H9 (cell line): ENCODE measurements at regions not wholly inside any gene's neighbourhood (a gene's known extent, or its start where the extent isn't known, plus 50 kb on each side); places are given as distances from the start of the nearest gene placed in this dataset.

Source experiments
- DNase-seq: peaks from one replicate; pipeline ENCODE4 v3.0.0-alpha.2; 2017
- H2AFZ ChIP-seq: one replicate; pipeline ENCODE4 v1.6.1; 2013; ENCODE audit warnings: mild to moderate bottlenecking, low read length, control low read depth, moderate library complexity
- H2AK5ac ChIP-seq: 2 replicates; pipeline ENCODE4 v1.6.1; 2013; ENCODE audit warnings: low read length, control low read depth, mixed read lengths; ENCODE audit not compliant: insufficient read length
- H2BK120ac ChIP-seq: one replicate; pipeline ENCODE4 v1.6.1; 2013; ENCODE audit warnings: low read depth, mild to moderate bottlenecking, low read length, control low read depth, inconsistent platforms; ENCODE audit not compliant: poor library complexity, severe bottlenecking
- H2BK12ac ChIP-seq: 2 replicates; pipeline ENCODE4 v1.6.1; 2013; ENCODE audit warnings: low read length, control low read depth, mixed read lengths, low read depth; ENCODE audit not compliant: insufficient read length
- H2BK15ac ChIP-seq: 2 replicates; pipeline ENCODE4 v1.6.1; 2013; ENCODE audit warnings: low read depth, low read length, control low read depth
- H2BK20ac ChIP-seq: one replicate; pipeline ENCODE4 v1.6.1; 2013; ENCODE audit warnings: low read depth, mild to moderate bottlenecking, low read length, control low read depth, inconsistent platforms; ENCODE audit not compliant: poor library complexity, severe bottlenecking
- H2BK5ac ChIP-seq: 2 replicates; pipeline ENCODE4 v1.6.1; 2013; ENCODE audit warnings: low read length, control low read depth, mixed read lengths; ENCODE audit not compliant: insufficient read length
- H3K14ac ChIP-seq: 2 replicates; pipeline ENCODE4 v1.6.1; 2013; ENCODE audit warnings: low read length, control low read depth; ENCODE audit not compliant: insufficient read depth
- H3K18ac ChIP-seq: 2 replicates; pipeline ENCODE4 v1.6.1; 2013; ENCODE audit warnings: low read depth, mild to moderate bottlenecking, mixed read lengths, low read length, control low read depth; ENCODE audit not compliant: insufficient read length
- H3K23ac ChIP-seq: 2 replicates; pipeline ENCODE4 v1.6.1; 2013; ENCODE audit warnings: low read length, control low read depth, mixed read lengths, low read depth; ENCODE audit not compliant: insufficient read length
- H3K23me2 ChIP-seq: 2 replicates; pipeline ENCODE4 v1.6.1; 2013; ENCODE audit warnings: low read depth, mild to moderate bottlenecking, mixed read lengths, low read length, control low read depth; ENCODE audit not compliant: insufficient read length, poor library complexity, severe bottlenecking
- H3K27ac ChIP-seq: 2 replicates; pipeline ENCODE4 v1.5.1; 2013; ENCODE audit warnings: low read length, control low read depth, mixed read lengths, low read depth; ENCODE audit not compliant: insufficient read length
- H3K27me3 ChIP-seq: 2 replicates; pipeline ENCODE4 v1.6.1; 2013; ENCODE audit warnings: low read length, control low read depth, inconsistent platforms; ENCODE audit not compliant: insufficient read depth
- H3K4ac ChIP-seq: 2 replicates; pipeline ENCODE4 v1.6.1; 2013; ENCODE audit warnings: low read depth, mild to moderate bottlenecking, control low read depth, inconsistent platforms, low read length, moderate library complexity
- H3K4me1 ChIP-seq: 2 replicates; pipeline ENCODE4 v1.6.1; 2013; ENCODE audit warnings: low read length, control low read depth, inconsistent platforms; ENCODE audit not compliant: insufficient read depth
- H3K4me2 ChIP-seq: 2 replicates; pipeline ENCODE4 v1.6.1; 2013; ENCODE audit warnings: low read length, control low read depth, mixed read lengths; ENCODE audit not compliant: insufficient read length, insufficient read depth
- H3K56ac ChIP-seq: 2 replicates; pipeline ENCODE4 v1.6.1; 2013; ENCODE audit warnings: low read depth, mild to moderate bottlenecking, mixed read lengths, low read length, control low read depth; ENCODE audit not compliant: insufficient read length
- H3K79me1 ChIP-seq: 2 replicates; pipeline ENCODE4 v1.6.1; 2013; ENCODE audit warnings: low read depth, mild to moderate bottlenecking, moderate library complexity, low read length, control low read depth, inconsistent platforms; ENCODE audit not compliant: insufficient read depth, poor library complexity, severe bottlenecking
- H3K79me2 ChIP-seq: 2 replicates; pipeline ENCODE4 v1.6.1; 2013; ENCODE audit warnings: low read length, control low read depth, inconsistent platforms; ENCODE audit not compliant: insufficient read depth
- H3K9ac ChIP-seq: 2 replicates; pipeline ENCODE4 v1.6.1; 2013; ENCODE audit warnings: low read length, control low read depth, mixed read lengths; ENCODE audit not compliant: insufficient read length; ENCODE audit errors: extremely low read depth
- H3K9me3 ChIP-seq: one replicate; pipeline ENCODE4 v1.6.1; 2013; ENCODE audit warnings: low read depth, low read length, inconsistent platforms; ENCODE audit not compliant: control insufficient read depth
- H3T11ph ChIP-seq: one replicate; pipeline ENCODE4 v1.6.1; 2013; ENCODE audit warnings: mild to moderate bottlenecking, low read length, control low read depth, inconsistent platforms
- H4K20me1 ChIP-seq: one replicate; pipeline ENCODE4 v1.6.1; 2013; ENCODE audit not compliant: control insufficient read depth, insufficient read length, insufficient read depth
- H4K5ac ChIP-seq: 2 replicates; pipeline ENCODE4 v1.6.1; 2013; ENCODE audit warnings: low read depth, mild to moderate bottlenecking, mixed read lengths, low read length, control low read depth; ENCODE audit not compliant: insufficient read length
- H4K8ac ChIP-seq: replicated peaks from 2 replicates; pipeline ENCODE4 v1.6.1; 2013; ENCODE audit warnings: low read length, control low read depth, mixed read lengths, low read depth; ENCODE audit not compliant: insufficient read length
- H4K91ac ChIP-seq: 2 replicates; pipeline ENCODE4 v1.6.1; 2013; ENCODE audit warnings: low read depth, mild to moderate bottlenecking, moderate library complexity, mixed read lengths, low read length, control low read depth; ENCODE audit not compliant: insufficient read length
- H3K27ac Mint-ChIP-seq, 3 experiments: 2 replicates in 2 of 3; 3 replicates in 1 of 3; pipeline ENCODE4 v1.8.0; 2020 to 2021; ENCODE audit warnings: mixed read lengths in 3 of 3, mild to moderate bottlenecking in 1 of 3, moderate library complexity in 1 of 3
- H3K27me3 Mint-ChIP-seq: 2 replicates; pipeline ENCODE4 v1.8.0; 2021; ENCODE audit warnings: low read depth, mild to moderate bottlenecking, moderate library complexity, mixed read lengths
- H3K36me3 Mint-ChIP-seq, 3 experiments: 2 replicates in 2 of 3; 3 replicates in 1 of 3; pipeline ENCODE4 v1.8.0; 2020 to 2021; ENCODE audit warnings: low read depth in 3 of 3, mixed read lengths in 3 of 3; ENCODE audit not compliant: insufficient read depth in 1 of 3
- H3K4me1 Mint-ChIP-seq, 2 experiments: 2 replicates each; pipeline ENCODE4 v1.8.0; 2020; ENCODE audit warnings: mixed read lengths in 2 of 2
- H3K4me3 Mint-ChIP-seq, 2 experiments: 2 replicates in 1 of 2; 3 replicates in 1 of 2; pipeline ENCODE4 v1.8.0; 2020 to 2021; ENCODE audit warnings: mild to moderate bottlenecking in 2 of 2, mixed read lengths in 2 of 2, moderate library complexity in 1 of 2
- H3K9me3 Mint-ChIP-seq, 2 experiments: 2 replicates in 1 of 2; 3 replicates in 1 of 2; pipeline ENCODE4 v1.8.0; 2020; ENCODE audit warnings: mild to moderate bottlenecking in 2 of 2, mixed read lengths in 2 of 2, moderate library complexity in 1 of 2
- WGBS: extraction: QIAGEN DNeasy Blood & Tissue Kit; methylation state at CpG from one replicate; pipeline ENCODE4 v1.1.7; 2013; ENCODE audit warnings: missing lambda C conversion rate, low lambda C conversion rate, mixed read lengths; ENCODE audit not compliant: insufficient read length; ENCODE audit errors: extremely low coverage; 5-methylcytosine and 5-hydroxymethylcytosine counted together
- TF ChIP-seq, protein P1 (sequence below): fragments of 200-600 bp; sonication (generic); conservative IDR thresholded peaks from 3 replicates; pipeline ENCODE4 v1.8.0; 2021; ENCODE audit warnings: antibody characterized with exemption, mild to moderate bottlenecking

DNA sequence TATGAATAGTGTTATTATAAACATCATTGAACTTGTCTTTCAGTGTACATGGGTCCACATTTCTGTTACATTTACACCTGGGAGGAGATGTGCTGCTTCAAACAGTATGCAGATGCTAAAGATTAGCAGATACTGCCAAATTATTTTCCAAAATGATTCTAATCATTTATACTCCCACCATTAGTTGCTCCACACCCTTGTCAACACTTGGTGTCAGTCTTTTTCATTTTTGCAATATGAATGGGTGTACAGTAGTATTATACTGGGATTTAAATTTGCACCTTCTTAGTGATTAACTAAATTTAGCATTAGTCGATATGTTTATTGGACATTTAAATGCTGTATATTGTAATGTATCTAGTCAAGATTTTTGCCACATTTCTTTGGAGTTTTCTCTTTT, 131.6 kb upstream of the GRID2 start:
- no peak overlapping the region for H2AFZ ChIP-seq
- no peak overlapping the region for H4K5ac ChIP-seq
- no peak overlapping the region for H3K4me3 Mint-ChIP-seq
- H4K20me1 ChIP-seq, result no peaks in the 10 kb centered on the region
- no peaks in the 10 kb centered on the region for H3K27me3 ChIP-seq
- H3K4me2 ChIP-seq, result no peak overlapping the region
- H3K27me3 Mint-ChIP-seq, result no peaks in the 10 kb centered on the region; the same call in 1 of the 2 replicates
- H4K91ac ChIP-seq, result no peak overlapping the region
- peaks cover 2 to 11% (median 2%) of the 10 kb centered on the region in 3 experiments; a peak in 6 of 7 replicates for H3K36me3 Mint-ChIP-seq
- H3K18ac ChIP-seq, result no peak overlapping the region
- H3K9me3 ChIP-seq, result no peaks in the 10 kb centered on the region
- H3K4me1 ChIP-seq, result no peaks in the 10 kb centered on the region
- H2BK20ac ChIP-seq, result no peak overlapping the region
- DNase-seq, result no peak
- no peaks in the 10 kb centered on the region for H3K23me2 ChIP-seq
- H3K14ac ChIP-seq, result no peak overlapping the region
- H3K79me2 ChIP-seq, result no peaks in the 10 kb centered on the region
- H2BK5ac ChIP-seq, result no peak overlapping the region
- H2BK120ac ChIP-seq, result no peak overlapping the region
- H2BK15ac ChIP-seq, result no peak overlapping the region
- H3T11ph ChIP-seq, result no peak overlapping the region
- no peak overlapping the region for H3K27ac ChIP-seq
- H4K8ac ChIP-seq, result no peak overlapping the region
- no CpG with 5 or more reads among the region's 1 CpG for WGBS
- peaks cover 13 to 14% of the 10 kb centered on the region in 2 experiments; a peak in 4 of 5 replicates for H3K9me3 Mint-ChIP-seq
- TF ChIP-seq, protein P1, sequence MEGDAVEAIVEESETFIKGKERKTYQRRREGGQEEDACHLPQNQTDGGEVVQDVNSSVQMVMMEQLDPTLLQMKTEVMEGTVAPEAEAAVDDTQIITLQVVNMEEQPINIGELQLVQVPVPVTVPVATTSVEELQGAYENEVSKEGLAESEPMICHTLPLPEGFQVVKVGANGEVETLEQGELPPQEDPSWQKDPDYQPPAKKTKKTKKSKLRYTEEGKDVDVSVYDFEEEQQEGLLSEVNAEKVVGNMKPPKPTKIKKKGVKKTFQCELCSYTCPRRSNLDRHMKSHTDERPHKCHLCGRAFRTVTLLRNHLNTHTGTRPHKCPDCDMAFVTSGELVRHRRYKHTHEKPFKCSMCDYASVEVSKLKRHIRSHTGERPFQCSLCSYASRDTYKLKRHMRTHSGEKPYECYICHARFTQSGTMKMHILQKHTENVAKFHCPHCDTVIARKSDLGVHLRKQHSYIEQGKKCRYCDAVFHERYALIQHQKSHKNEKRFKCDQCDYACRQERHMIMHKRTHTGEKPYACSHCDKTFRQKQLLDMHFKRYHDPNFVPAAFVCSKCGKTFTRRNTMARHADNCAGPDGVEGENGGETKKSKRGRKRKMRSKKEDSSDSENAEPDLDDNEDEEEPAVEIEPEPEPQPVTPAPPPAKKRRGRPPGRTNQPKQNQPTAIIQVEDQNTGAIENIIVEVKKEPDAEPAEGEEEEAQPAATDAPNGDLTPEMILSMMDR, result no peak
- H3K27ac Mint-ChIP-seq, result no peak overlapping the region
- peaks cover 5 to 8% of the 10 kb centered on the region in 2 experiments; a peak in 1 of 4 replicates for H3K4me1 Mint-ChIP-seq
- H3K56ac ChIP-seq, result no peak overlapping the region
- no peaks in the 10 kb centered on the region for H3K79me1 ChIP-seq
- no peak overlapping the region for H2BK12ac ChIP-seq
- no peak overlapping the region for H3K9ac ChIP-seq
- no peak overlapping the region for H3K23ac ChIP-seq
- H3K4ac ChIP-seq, result no peak overlapping the region
- H2AK5ac ChIP-seq, result no peak overlapping the region
